Activated naive CD4-positive, alpha-beta T cell treated with anti-CD3 and anti-CD28 coated beads, Interleukin-2, amount 10 ng/mL, durations not matched to agents 7 days and 5 days (primary cell): ENCODE measurements at regions not wholly inside any gene's neighbourhood (a gene's known extent, or its start where the extent isn't known, plus 50 kb on each side); places are given as distances from the start of the nearest gene placed in this dataset.

Experiments used
- CTCF ChIA-PET: fragments of 350-600 bp; sonication (Branson Sonifier 250); formaldehyde crosslinking; loops from one replicate; lab custom pipeline; 2021; ENCODE audit warnings: antibody characterized with exemption; lab: Charles Lee
- DNase-seq: peaks from one replicate; pipeline ENCODE4 v3.0.0-alpha.2; 2020
- H3K27ac Mint-ChIP-seq: one replicate; pipeline ENCODE4 v1.8.0; 2021; ENCODE audit warnings: mild to moderate bottlenecking, moderate library complexity, mixed read lengths
- H3K27me3 Mint-ChIP-seq: one replicate; pipeline ENCODE4 v1.8.0; 2021; ENCODE audit warnings: mild to moderate bottlenecking, mixed read lengths
- H3K36me3 Mint-ChIP-seq: one replicate; pipeline ENCODE4 v1.8.0; 2021; ENCODE audit warnings: mixed read lengths
- H3K4me1 Mint-ChIP-seq: one replicate; pipeline ENCODE4 v1.8.0; 2021; ENCODE audit warnings: mixed read lengths
- H3K4me3 Mint-ChIP-seq: one replicate; pipeline ENCODE4 v1.8.0; 2021; ENCODE audit warnings: mild to moderate bottlenecking, moderate library complexity, mixed read lengths
- H3K9me3 Mint-ChIP-seq: one replicate; pipeline ENCODE4 v1.8.0; 2021; ENCODE audit warnings: mixed read lengths

DNA sequence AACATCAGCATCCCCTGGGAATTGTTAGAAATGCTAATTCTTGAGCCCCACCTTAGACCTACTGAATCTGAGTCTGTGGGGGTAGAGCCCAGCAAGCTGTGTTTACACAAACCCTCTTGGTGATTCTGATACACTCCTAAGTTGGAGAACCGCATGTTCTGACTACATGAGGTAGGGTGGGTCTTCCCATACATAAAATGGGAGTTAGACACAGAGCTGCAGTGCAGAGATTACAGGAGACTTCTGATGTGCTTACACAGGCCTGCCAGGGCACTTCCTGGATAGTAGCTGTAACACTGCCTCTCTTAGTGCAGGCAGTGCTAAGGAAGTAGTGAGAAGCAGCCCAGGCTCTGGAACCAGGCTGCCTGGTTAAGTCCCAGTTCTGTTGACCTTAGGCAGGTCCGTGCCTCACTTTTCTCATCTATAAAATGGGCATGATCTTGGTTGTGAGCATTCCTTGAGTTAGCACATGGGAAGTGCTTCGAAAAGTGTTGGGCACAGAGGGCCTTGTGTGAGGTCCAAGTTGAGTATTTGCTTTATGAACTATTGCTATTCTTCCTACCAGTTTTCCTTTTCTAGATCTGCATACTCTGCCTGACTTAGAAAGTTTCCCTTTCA, 67.3 kb downstream of the GLI2 start:
- H3K9me3 Mint-ChIP-seq, result no peaks in the 10 kb centered on the region

DNA sequence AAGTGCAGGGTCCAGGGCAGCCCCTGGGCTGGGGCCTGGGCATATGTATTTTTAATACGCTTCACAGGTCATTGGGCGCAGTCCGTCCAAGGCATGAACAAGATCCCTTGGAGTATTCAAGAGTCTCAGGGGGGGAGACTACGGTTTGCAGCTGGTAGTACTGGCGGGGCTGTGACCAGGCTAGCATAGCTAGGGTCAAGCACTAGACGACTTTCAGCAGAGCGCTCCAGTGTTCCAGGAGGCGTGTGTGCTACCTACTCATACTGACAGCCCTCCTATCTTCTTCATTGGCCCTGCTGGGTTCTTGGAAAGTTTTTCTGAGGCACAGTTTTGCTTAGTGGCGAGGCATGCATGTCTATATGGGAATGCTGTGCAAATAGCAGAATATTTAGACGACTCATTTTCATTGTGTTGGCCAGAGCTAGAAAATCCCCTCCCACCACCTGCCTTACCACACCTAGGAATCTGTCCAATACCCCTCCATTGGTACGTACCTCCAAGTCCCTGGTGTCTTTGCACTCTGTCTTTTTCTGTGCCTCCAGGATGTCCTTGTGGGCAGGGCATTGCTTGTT, 68.2 kb downstream of the GLI2 start:
- Mint-ChIP-seq H3K27me3 (peaks cover 8% of the 10 kb centered on the region), H3K36me3 (no peaks in the 10 kb centered on the region), H3K9me3 (no peaks in the 10 kb centered on the region), H3K4me1 (no peaks in the 10 kb centered on the region), H3K4me3 (no peak overlapping the region), H3K27ac (no peak overlapping the region)
- no peak for DNase-seq
- CTCF ChIA-PET, result no interaction called here

More for the DNA sequence above, 67.3 kb downstream of the GLI2 start:
- CTCF ChIA-PET, result no interaction called here
- Mint-ChIP-seq H3K4me3 (no peak overlapping the region), H3K27me3 (peaks cover 8% of the 10 kb centered on the region), H3K4me1 (no peaks in the 10 kb centered on the region), H3K27ac (no peak overlapping the region), H3K36me3 (no peaks in the 10 kb centered on the region)
- DNase-seq, result no peak

DNA sequence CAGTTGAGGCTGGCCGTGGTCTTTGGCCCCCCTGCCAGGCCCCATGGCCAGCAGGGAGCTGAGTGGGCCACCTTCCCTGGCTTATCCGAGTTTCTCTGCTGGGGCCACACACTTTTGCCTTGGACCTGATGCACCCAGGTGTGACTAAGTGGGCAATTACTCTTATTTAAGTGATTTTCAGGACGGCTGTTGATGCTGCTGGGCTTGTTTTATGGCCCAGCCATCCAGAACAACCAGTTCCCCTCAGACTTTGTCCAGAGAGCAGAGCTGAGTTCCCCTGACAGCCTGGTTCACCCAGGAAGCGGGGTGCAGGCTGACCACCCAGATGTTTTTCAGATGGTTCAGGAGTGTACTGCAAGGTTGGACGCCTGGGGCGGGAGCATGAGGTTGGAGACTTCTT, 68.8 kb downstream of the GLI2 start:
- no peaks in the 10 kb centered on the region for H3K36me3 Mint-ChIP-seq
- no peaks in the 10 kb centered on the region for H3K9me3 Mint-ChIP-seq
- H3K4me3 Mint-ChIP-seq, result no peak overlapping the region
- H3K27me3 Mint-ChIP-seq, result peaks cover 8% of the 10 kb centered on the region
- H3K4me1 Mint-ChIP-seq, result no peaks in the 10 kb centered on the region
- CTCF ChIA-PET, result no interaction called here
- DNase-seq, result no peak
- no peak overlapping the region for H3K27ac Mint-ChIP-seq

DNA sequence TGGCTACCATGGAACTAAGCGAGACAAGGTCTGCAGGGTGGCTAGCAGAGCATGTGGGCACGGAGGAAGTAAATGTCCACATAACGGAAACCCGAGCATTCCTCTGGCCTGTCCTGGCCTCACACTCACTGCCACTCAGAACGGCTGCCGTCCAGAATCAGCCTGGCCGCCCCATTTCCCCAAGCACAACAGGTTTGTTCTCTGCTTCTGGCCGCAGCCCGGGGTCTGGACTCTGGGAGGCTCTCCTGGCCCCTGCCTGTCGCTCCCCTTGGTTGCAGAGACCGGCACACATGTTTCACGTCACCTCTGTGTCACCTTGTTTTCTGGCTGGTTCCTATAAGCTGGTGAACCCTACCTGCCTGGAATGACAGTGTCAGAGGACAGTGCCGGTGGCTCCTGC, 69.3 kb downstream of the GLI2 start:
- Mint-ChIP-seq H3K9me3 (no peaks in the 10 kb centered on the region), H3K27ac (no peak overlapping the region), H3K4me3 (no peak overlapping the region), H3K27me3 (peaks cover 10% of the 10 kb centered on the region), H3K4me1 (no peaks in the 10 kb centered on the region), H3K36me3 (no peaks in the 10 kb centered on the region)
- CTCF ChIA-PET, result no interaction called here
- no peak for DNase-seq

DNA sequence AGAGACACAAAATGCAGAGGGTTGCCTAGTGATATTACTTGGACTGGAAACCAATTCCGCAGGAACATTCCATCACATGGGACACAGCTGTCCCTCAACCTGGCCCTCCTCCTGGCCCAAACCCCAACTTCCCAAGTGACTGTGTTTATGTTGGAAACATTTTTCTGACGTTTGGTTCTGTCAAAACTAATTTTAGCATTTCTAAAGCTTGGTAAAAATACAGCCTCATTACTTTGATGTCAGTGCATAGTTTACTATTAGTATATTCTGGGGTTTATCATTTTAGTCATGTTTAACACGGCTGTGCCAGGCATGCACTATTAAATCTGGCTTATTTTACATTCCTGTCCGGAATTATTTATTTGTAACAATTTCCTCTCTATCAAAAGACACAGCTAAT, 69.9 kb downstream of the GLI2 start:
- Mint-ChIP-seq H3K4me1 (no peaks in the 10 kb centered on the region), H3K36me3 (no peaks in the 10 kb centered on the region), H3K27ac (no peak overlapping the region), H3K9me3 (no peaks in the 10 kb centered on the region), H3K4me3 (no peak overlapping the region), H3K27me3 (peaks cover 15% of the 10 kb centered on the region)
- CTCF ChIA-PET, result no interaction called here
- DNase-seq, result no peak

DNA sequence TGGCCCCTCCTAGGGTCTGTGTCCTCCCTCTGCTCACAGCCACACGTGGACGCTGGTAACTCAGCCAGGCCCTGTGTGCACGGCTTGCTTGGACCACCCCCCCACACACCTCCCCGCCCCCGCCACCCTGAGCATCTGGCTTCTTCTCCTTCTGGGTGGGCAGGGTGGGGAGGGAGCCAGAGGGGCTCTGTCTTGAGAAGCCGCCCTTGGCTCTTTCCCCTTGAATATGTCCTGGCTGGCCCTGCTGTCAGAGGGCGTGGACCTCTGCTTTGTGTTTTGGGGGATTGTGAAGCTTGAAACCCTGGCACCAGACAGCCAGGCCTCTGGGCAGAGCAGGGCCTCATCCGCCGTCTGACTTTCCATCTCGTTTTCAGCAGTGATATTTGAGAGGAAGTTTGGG, 72.1 kb downstream of the GLI2 start:
- Mint-ChIP-seq H3K9me3 (no peaks in the 10 kb centered on the region), H3K4me3 (no peak overlapping the region), H3K27ac (no peak overlapping the region), H3K4me1 (no peaks in the 10 kb centered on the region), H3K36me3 (no peaks in the 10 kb centered on the region), H3K27me3 (peaks cover 18% of the 10 kb centered on the region)
- DNase-seq, result no peak
- CTCF ChIA-PET, result no interaction called here

DNA sequence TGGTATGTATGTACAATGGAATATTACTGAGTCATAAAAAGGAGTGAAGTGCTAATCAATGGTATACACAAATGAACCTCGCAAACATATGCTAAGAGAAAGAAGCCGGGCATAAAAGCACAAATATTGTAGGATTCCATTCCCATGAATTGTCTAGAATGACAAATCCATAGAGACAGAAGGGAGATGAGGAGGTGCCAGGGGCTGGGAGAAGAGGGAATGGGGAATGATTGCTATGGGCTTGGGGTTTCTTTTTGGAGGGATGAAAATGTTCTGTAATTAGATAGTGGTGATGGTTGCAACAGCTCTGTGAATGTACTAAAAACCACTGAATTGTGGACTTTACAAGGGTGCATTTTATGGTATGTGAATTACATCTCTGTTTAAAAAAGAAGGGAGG, 73.5 kb downstream of the GLI2 start:
- no peaks in the 10 kb centered on the region for H3K36me3 Mint-ChIP-seq
- no peaks in the 10 kb centered on the region for H3K9me3 Mint-ChIP-seq
- H3K27ac Mint-ChIP-seq, result no peak overlapping the region
- CTCF ChIA-PET, result no interaction called here
- DNase-seq, result no peak
- H3K4me1 Mint-ChIP-seq, result no peaks in the 10 kb centered on the region
- H3K4me3 Mint-ChIP-seq, result no peak overlapping the region
- H3K27me3 Mint-ChIP-seq, result peaks cover 16% of the 10 kb centered on the region

DNA sequence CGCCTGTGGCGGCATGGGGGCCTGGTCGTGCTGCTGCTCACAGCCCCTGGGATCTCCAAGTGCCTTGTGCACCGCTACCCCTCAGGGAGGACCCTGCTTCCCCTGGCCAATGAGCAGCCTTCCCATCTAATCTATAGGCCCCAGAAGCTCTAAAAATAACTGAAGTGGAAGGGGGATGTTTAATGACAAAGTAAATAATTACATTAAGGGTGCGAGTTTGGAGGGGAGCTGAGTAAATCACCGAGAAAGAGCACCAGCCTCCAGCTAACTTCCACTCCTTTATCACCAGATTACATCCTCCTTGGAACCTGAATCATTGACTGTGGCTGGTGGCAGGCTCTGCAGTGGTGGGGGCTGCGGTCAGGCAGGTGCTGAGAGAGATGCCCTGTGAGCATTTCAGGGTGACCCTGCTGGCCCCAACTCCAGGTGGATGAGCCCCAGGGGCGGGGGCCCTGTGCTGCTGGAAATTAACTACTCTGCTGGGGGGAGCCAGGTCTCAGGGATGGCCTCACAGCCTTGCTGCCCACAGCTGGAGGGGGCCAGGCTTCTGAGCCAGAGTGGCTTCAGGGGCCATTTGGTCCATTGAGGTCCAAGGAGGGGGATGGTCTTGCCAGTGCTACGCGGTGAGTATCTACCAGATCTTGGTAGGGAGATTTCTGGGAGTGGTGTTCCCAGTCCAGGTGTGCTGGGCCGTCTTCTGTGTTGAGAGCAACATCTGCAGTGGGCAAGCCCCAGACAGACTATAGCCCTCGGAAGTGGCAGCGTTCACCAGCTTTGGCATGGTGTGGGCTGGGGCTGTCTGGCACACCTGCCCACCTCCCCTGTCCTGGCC, 74.2 kb downstream of the GLI2 start:
- CTCF ChIA-PET, result no interaction called here
- H3K36me3 Mint-ChIP-seq, result no peaks in the 10 kb centered on the region
- H3K9me3 Mint-ChIP-seq, result no peaks in the 10 kb centered on the region
- no peak overlapping the region for H3K27ac Mint-ChIP-seq
- H3K4me1 Mint-ChIP-seq, result no peaks in the 10 kb centered on the region
- peaks cover 16% of the 10 kb centered on the region for H3K27me3 Mint-ChIP-seq
- DNase-seq, result no peak
- H3K4me3 Mint-ChIP-seq, result no peak overlapping the region

DNA sequence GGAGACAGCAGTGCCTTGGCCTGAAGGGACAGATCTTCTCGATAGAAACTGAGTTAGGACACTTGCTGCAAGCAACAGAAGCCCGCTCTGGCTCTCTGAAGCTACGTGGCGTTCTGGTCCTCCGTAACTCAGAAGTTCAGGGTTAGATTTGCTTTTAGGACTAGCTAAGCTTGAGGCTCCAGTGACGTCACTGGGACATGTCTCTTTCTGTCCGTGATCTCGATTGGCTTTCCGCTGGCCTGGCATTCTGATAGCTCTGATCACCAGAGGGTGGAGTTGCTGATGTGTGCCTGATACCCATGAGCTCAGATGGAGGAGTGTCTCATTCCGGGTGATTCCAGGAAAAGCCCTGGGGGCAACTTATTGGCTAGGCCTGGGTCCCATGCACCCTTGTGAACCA, 75.0 kb downstream of the GLI2 start:
- Mint-ChIP-seq H3K36me3 (no peaks in the 10 kb centered on the region), H3K27me3 (peaks cover 16% of the 10 kb centered on the region), H3K9me3 (no peaks in the 10 kb centered on the region), H3K4me3 (no peak overlapping the region), H3K4me1 (no peaks in the 10 kb centered on the region), H3K27ac (no peak overlapping the region)
- no peak for DNase-seq
- CTCF ChIA-PET, result no interaction called here

DNA sequence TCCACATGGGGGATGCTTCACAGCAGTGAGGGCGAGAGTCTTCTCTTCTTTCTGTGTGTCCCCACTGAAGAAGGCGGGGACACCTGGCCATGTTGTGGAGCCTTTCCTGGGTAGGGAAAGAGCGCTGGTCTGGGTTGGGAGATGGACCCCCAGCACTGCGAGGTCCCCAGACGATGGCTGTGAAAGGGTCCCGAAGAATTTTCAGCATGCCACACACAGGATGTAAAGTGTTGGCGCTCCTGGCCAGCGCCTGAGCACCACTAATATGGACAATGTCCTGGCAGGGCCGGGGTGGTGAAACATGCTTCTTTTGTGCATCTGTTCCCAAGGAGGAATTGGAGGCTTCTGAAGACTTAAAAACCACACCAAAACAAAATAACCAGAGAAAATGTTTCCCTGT, 77.2 kb downstream of the GLI2 start:
- DNase-seq, result no peak
- peaks cover 14% of the 10 kb centered on the region for H3K27me3 Mint-ChIP-seq
- H3K4me3 Mint-ChIP-seq, result no peak overlapping the region
- H3K9me3 Mint-ChIP-seq, result no peaks in the 10 kb centered on the region
- no peaks in the 10 kb centered on the region for H3K36me3 Mint-ChIP-seq
- CTCF ChIA-PET, result no interaction called here
- no peaks in the 10 kb centered on the region for H3K4me1 Mint-ChIP-seq
- H3K27ac Mint-ChIP-seq, result no peak overlapping the region

DNA sequence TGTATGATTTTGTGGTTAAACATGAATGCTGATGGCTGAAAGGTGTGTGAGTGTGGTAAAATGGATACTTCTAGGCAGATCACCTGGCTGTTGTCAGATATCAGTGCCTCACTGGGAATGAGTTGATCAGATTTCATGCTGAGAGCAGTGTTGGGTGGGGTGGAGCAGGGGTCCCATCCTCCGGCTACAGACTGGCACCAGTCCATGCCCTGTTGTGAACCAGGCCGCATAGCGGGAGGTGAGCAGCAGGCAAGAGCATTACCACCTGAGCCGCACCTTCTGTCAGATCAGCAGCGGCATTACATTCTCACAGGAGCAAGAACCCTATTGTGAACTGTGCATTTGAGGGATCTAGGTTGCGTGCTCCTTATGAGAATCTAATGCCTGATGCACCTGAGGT, 78.7 kb downstream of the GLI2 start:
- Mint-ChIP-seq H3K27ac (no peak overlapping the region), H3K4me3 (no peak overlapping the region), H3K4me1 (no peaks in the 10 kb centered on the region), H3K36me3 (no peaks in the 10 kb centered on the region), H3K27me3 (peaks cover 14% of the 10 kb centered on the region), H3K9me3 (no peaks in the 10 kb centered on the region)
- CTCF ChIA-PET, result no interaction called here
- no peak for DNase-seq

DNA sequence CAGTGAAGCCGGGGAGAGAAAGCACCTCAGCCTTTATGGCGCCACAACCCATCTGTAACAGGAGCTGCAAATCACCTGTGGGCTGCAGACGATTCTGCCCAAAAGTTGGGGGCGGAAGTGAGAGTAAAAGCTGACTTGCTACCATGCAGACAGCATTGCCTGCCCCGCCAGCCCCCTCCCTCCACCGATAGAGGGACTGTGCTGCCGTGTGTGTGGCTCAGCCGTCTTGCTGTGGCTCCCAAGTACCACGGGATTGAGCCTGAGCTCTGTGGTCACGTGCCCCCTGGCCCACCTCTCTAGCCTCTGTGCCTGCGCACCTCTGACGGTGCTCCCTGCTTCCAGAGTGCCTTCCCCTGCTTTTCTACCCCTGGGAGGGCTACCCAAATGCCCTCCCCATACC, 79.6 kb downstream of the GLI2 start:
- CTCF ChIA-PET, result no interaction called here
- Mint-ChIP-seq H3K9me3 (no peaks in the 10 kb centered on the region), H3K4me1 (no peaks in the 10 kb centered on the region), H3K36me3 (no peaks in the 10 kb centered on the region), H3K4me3 (no peak overlapping the region), H3K27me3 (peaks cover 9% of the 10 kb centered on the region), H3K27ac (no peak overlapping the region)
- no peak for DNase-seq

DNA sequence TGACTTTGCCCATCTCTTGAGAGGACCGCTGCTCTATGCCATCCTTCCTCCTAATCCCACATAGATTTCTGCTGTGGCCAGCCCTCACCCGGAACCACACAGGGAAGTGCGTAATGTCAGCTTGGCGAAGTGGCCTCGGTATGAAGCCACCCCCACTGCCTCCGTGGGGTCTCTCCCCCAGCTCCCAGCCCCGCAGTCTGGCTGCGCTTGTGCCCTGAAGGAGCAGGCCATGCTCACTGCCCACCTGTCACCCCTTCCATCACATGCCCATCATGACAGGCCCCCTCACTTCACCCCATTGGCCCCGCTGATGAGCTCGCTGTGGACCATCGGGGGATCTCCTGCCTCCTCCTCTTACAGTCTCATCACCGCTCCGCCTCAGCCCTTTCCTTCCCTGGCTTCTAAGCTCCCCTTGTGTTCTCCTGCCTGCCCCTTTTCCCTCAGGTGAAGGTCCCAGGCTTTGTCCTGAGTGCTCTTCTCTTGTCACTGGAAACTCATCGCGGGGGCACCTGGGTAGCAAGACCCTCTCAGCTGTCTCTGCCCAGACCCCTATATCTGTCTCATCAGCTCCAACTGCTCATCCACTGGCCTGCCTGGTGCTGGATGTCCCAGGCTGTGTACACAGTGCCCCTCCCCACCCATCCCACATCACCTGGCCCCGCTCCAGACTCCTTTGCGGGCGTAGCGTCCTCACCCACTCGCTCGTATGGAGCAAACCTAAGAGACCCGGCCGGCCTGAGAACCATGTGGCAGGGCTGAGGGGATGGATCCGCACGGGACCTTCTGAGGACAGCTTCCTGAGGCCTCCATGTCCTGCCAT, 81.7 kb downstream of the GLI2 start:
- H3K36me3 Mint-ChIP-seq, result no peaks in the 10 kb centered on the region
- no peak for DNase-seq
- no peaks in the 10 kb centered on the region for H3K4me1 Mint-ChIP-seq
- CTCF ChIA-PET, result no interaction called here
- H3K27me3 Mint-ChIP-seq, result peaks cover 4% of the 10 kb centered on the region
- H3K27ac Mint-ChIP-seq, result no peak overlapping the region
- no peaks in the 10 kb centered on the region for H3K9me3 Mint-ChIP-seq
- no peak overlapping the region for H3K4me3 Mint-ChIP-seq

DNA sequence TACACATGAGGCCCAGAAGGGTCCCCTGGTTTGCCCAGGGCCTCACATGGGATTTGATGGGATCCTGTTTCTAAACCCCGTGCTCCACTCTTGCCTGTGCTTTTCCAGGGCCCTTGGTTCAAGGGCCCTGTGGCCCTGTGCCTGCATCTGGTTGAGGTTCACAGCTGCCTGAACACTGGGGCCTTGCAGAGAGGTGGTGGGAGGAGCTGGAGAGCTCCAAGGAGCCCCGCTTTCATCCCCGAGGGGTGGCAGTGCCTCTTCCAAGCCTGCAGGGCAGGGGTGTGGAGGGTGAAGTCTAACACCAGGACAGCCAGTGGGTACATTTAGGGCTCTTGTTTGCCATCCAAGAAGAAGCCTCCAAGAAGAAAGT, 82.3 kb downstream of the GLI2 start:
- Mint-ChIP-seq H3K4me3 (no peak overlapping the region), H3K27me3 (peaks cover 4% of the 10 kb centered on the region), H3K27ac (no peak overlapping the region), H3K9me3 (no peaks in the 10 kb centered on the region), H3K4me1 (no peaks in the 10 kb centered on the region), H3K36me3 (no peaks in the 10 kb centered on the region)
- CTCF ChIA-PET, result no interaction called here
- no peak for DNase-seq
